ENCODE measurements at regions not wholly inside any gene's neighbourhood (a gene's known extent, or its start where the extent isn't known, plus 50 kb on each side); places are given as distances from the start of the nearest gene placed in this dataset.

GRCh38 chr22:27307545-27308247 lies 493.9 kb downstream of the MN1 start:
- Histone ChIP-seq H3K27ac (no peak overlapping the region), H3K4me1 (peaks cover 0 to 15% of the 10 kb centered on the region in 2 donors), H3K4me3 (no peak overlapping the region), H3K36me3 (no peaks in the 10 kb centered on the region), H3K9me3 (no peaks in the 10 kb centered on the region), H3K27me3 (no peaks in the 10 kb centered on the region)
- TF ChIP-seq CTCF (IDR thresholded peaks at IDR 0.05): no peak
- intact Hi-C loops (cut with DNase I): no loop called here
- no peak for DNase-seq (ENCODE audit: low spot score in 2 of 2)

- TF ChIP-seq CTCF (IDR thresholded peaks at IDR 0.05): no peak
- DNase-seq (ENCODE audit: low spot score in 2 of 2): no peak
- no peak overlapping the region for H3K27ac ChIP-seq
- H3K27me3 ChIP-seq: no peaks in the 10 kb centered on the region
- no peaks in the 10 kb centered on the region for H3K36me3 ChIP-seq
- peaks cover 5 to 23% of the 10 kb centered on the region in 2 donors for H3K4me1 ChIP-seq
- no peaks in the 10 kb centered on the region for H3K9me3 ChIP-seq
- no peak overlapping the region for H3K4me3 ChIP-seq
- intact Hi-C loops (cut with DNase I): no loop called here
These were observed 493.0 kb downstream of the MN1 start for GRCh38 chr22:27308513-27308912.

DNA sequence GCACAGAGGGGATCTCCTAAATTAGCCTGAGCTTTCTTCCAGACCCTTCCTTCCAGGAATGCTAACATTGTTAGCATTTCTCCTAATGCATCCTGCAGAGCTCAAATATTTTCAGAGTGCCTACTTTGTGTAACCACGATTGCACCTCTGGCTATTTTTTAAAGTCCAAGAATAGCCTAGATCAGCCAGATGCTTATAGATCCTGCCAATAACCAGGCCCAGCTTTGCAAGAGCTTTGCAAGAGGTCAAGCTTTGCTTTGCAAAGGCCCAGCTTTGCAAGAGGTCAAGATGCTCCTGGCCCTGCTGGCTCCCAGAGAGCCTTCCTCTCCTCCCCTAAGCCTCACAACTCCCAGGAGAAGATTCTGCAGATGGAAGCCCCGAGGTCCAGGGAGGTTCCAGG lies 491.9 kb downstream of the MN1 start:
- intact Hi-C loops (cut with DNase I): no loop called here
- no peak overlapping the region for H3K4me3 ChIP-seq
- TF ChIP-seq CTCF (IDR thresholded peaks at IDR 0.05): no peak
- H3K4me1 ChIP-seq: peaks cover 5 to 24% of the 10 kb centered on the region in 2 donors
- H3K36me3 ChIP-seq: no peaks in the 10 kb centered on the region
- no peaks in the 10 kb centered on the region for H3K27me3 ChIP-seq
- no peaks in the 10 kb centered on the region for H3K9me3 ChIP-seq
- no peak for DNase-seq (ENCODE audit: low spot score in 2 of 2)
- H3K27ac ChIP-seq: no peak overlapping the region

DNA sequence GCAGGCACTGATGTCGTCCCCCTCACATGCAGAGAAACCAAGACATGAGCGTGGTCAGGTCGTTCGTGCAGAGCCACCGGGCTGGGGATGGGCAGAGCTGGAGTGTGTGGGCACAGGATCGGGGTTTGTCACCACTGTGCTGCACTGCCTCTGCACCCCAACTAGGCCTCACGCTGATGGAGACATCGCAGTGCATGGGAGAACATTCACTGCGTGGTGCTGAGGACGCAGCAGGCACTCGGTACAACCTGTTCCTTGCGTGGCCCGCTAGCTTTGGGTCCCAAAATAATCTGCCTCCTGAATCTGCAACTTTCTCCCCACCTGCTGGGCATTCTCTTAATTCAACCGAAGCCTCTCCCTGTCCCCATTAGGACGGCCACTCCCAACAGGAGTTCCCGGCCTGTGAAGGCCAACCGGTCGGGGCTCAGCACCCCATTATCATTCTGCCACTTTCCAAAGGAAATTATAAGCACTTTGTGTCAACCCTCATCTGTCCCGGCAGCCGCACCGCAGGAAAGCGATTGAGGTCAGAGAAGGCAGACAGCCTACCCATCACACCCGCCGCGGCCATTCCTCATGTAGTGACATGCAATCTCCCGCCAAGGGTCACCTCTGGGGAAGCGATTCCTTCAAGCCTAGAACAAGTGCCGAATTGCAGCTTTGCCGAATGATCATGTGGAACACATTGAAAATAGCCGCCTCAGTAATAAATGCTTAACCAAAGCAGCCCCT lies 490.4 kb downstream of the MN1 start:
- no peak for TF ChIP-seq CTCF (IDR thresholded peaks at IDR 0.05)
- intact Hi-C loops (cut with DNase I): no loop called here
- Histone ChIP-seq H3K27me3 (no peaks in the 10 kb centered on the region), H3K36me3 (no peaks in the 10 kb centered on the region), H3K9me3 (no peaks in the 10 kb centered on the region), H3K4me1 (peaks cover 5 to 24% of the 10 kb centered on the region in 2 donors), H3K4me3 (no peak overlapping the region), H3K27ac (no peak overlapping the region)
- DNase-seq (ENCODE audit: low spot score in 2 of 2): no peak

DNA sequence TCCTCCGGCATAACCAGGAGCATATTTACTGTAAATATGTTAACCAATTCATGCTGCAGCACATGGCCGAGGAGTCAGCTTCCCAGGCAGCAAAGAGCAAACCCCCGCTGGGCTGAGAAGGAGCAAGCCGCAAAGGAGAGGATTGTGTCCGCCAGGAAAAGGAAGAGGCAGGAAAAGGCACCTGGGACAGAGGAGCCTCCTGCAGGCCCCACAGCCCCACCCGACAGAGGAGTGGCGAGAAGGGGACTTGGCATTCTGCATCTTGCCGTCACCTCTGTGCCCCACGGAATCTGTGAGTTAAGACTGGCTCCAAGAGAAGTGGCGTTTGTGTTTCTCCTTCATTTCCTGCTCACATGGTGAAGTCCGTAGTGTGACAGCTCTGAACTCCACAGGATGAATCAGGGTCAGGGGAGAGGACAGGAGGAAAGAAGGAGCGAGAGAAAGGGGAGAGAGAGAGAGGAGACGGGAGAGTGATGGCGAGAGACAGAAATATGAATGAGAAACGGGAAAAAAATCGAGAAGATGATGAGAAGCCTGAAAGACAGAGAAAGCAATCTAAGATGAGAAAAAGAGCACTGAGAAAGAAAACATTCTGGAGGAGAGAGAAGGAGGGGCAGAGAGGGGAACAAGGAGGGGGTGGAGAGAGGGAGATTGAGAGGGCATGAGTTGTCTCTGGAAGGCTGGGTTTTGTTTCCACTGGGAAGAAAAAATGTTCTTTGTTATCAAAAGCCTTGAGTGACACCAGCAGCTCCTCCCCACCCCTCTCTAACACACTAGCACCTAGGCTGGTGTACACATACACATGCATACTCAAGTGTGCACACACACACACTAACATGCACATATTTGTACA lies 489.6 kb downstream of the MN1 start:
- no peak overlapping the region for H3K27ac ChIP-seq
- no peaks in the 10 kb centered on the region for H3K27me3 ChIP-seq
- H3K9me3 ChIP-seq: no peaks in the 10 kb centered on the region
- H3K4me1 ChIP-seq: peaks cover 5 to 24% of the 10 kb centered on the region in 2 donors
- H3K4me3 ChIP-seq: no peak overlapping the region
- no peak for DNase-seq (ENCODE audit: low spot score in 2 of 2)
- TF ChIP-seq CTCF (IDR thresholded peaks at IDR 0.05): no peak
- intact Hi-C loops (cut with DNase I): no loop called here
- H3K36me3 ChIP-seq: no peaks in the 10 kb centered on the region
